Thyroid gland (tissue), 4 donors: ENCODE measurements at regions not wholly inside any gene's neighbourhood (a gene's known extent, or its start where the extent isn't known, plus 50 kb on each side); places are given as distances from the start of the nearest gene placed in this dataset.

Experiments
- POLR2A ChIP-seq, 2 donors: fragments of 450-650 bp; IDR thresholded peaks; one replicate each; pipeline ENCODE4 v1.6.1; 2017; ENCODE audit warnings: antibody characterized with exemption in 2 of 2, mild to moderate bottlenecking in 2 of 2, moderate library complexity in 1 of 2
- TF ChIP-seq, protein P1 (sequence below), 6 experiments: fragments of 200-600 bp in 3 of 6; fragments of 450-650 bp in 3 of 6; sonication (generic) in 3 of 6; IDR thresholded peaks; one replicate each; pipeline ENCODE4 v1.5.1; 2016 to 2019; ENCODE audit warnings: antibody characterized with exemption in 6 of 6, mild to moderate bottlenecking in 2 of 6, inconsistent platforms in 1 of 6, moderate library complexity in 1 of 6

DNA sequence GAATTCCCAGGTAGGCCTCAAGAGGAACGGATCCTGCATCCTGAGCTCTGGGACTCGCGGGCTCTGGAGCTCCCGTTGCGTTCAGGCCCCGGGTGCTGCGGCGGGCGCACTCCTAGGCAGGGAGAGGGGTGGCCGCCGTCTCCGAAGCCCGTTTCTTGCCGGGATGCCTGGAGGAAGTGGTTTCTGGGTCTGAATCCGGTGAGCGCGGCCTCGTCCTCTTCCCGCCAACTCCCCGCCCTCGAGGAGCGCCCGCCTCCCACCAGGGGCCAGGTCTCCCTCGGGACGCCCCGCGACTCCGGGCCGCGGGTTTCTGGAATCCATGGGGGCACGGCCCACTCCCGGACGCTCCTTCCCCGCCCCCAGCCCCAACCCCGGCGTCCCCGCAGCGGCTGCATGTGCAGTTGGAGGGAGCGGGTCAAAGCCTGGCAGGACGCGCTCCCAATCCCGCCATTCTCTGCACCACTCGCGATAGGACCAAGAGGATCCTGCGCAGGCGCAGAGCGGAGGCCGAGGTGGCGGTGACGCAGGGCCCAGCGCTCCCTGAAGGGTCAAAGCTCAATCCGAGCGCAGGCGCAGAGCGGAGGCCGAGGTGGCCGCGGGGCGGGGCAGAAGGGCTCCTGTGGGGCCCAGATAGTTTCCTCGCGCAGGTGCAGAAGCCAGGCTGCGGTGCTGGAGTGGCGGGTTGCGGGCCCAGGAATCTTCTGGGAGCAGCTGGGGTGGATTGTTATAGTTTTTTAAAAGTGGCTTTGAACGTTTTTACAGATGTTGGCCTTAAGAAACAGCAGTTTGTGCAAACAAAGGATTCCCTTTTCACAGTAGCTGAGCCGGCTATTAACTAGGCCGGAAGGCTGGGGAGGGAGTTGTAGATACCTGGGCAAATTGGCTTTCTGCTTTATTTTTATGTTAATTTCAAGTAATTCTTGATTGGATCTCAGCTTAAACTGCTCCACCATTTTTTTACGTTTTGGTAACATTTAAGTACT is 796.4 kb downstream of the AACS start:
- TF ChIP-seq, protein P1, sequence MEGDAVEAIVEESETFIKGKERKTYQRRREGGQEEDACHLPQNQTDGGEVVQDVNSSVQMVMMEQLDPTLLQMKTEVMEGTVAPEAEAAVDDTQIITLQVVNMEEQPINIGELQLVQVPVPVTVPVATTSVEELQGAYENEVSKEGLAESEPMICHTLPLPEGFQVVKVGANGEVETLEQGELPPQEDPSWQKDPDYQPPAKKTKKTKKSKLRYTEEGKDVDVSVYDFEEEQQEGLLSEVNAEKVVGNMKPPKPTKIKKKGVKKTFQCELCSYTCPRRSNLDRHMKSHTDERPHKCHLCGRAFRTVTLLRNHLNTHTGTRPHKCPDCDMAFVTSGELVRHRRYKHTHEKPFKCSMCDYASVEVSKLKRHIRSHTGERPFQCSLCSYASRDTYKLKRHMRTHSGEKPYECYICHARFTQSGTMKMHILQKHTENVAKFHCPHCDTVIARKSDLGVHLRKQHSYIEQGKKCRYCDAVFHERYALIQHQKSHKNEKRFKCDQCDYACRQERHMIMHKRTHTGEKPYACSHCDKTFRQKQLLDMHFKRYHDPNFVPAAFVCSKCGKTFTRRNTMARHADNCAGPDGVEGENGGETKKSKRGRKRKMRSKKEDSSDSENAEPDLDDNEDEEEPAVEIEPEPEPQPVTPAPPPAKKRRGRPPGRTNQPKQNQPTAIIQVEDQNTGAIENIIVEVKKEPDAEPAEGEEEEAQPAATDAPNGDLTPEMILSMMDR (IDR thresholded peaks at IDR 0.05), result no peak
- no peak for TF ChIP-seq POLR2A (IDR thresholded peaks at IDR 0.05)
